GM11168 (cell line): ENCODE measurements at regions not wholly inside any gene's neighbourhood (a gene's known extent, or its start where the extent isn't known, plus 50 kb on each side); places are given as distances from the start of the nearest gene placed in this dataset.
"Not testable (repeated sequence)": the region's sequence is repeated elsewhere in the genome, so short reads cannot be mapped to it uniquely, and the experiment has no call there.

Experiments
- in situ Hi-C: fragments of 300-500 bp; cut with MboI; formaldehyde crosslinking; loops from one replicate; pipeline ENCODE4 v1.12.0; 2022; ENCODE audit warnings: low sequenced_read_pairs; ENCODE audit not compliant: unreplicated experiment

DNA sequence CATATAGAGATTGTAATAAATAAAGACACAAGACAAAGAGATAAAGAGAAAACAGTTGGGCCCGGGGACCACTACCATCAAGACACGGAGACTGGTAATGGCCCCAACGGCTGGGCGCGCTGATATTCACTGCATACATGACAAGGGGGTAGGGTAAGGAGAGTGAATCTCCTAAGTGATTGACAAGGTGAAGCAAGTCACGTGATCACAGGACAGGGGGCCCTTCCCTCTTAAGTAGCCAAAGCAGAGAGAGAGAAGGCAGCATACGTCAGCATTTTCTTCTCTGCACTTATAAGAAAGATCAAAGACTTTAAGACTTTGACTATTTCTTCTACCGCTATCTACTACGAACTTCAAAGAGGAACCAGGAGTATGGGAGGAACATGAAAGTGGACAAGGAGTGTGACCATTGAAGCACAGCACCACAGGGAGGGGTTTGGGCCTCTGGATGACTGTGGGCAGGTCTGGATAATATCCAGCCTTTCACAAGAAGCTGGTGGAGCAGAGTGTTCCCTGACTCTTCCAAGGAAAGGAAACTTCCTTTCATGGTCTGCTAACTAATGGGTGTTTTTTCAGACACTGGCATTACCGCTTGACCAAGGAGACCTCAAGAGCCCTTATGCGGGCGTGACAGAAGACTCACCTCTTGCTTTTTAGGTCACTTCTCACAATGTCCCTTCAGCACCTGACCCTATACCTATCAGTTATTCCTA lies 75.6 kb downstream of the MRPL39 start:
- in situ Hi-C loops = not testable (repeated sequence)

- in situ Hi-C loops = no loop called here
Observed at GRCh38 chr21:25528515-25528914, 78.8 kb downstream of the MRPL39 start.

- in situ Hi-C loops = no loop called here
Observed at GRCh38 chr21:25518491-25518911, 88.8 kb downstream of the MRPL39 start.

- in situ Hi-C loops = no loop called here
Observed at GRCh38 chr21:25515484-25516405, 91.5 kb downstream of the MRPL39 start.

DNA sequence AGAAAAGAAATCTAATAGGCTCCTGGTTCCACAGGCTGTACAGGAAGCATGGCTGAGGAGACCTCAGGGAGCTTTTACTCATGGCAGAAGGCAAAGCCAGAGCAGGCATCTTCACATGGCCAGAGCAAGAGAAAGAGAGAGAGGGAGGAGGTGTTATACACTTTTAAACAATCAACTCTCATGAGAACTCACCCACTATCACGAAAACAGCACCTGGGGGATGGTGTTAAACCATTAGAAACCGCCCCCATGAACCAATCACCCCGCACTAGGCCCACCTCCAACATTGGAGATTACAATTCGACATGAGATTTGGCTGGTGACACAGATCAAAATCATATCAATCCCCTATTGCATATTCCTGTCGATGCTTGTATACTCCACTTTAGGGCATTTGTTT lies 93.5 kb downstream of the MRPL39 start:
- in situ Hi-C loops = no loop called here

- in situ Hi-C loops = no loop called here
Observed at GRCh38 chr21:25512095-25513081, 94.9 kb downstream of the MRPL39 start.

DNA sequence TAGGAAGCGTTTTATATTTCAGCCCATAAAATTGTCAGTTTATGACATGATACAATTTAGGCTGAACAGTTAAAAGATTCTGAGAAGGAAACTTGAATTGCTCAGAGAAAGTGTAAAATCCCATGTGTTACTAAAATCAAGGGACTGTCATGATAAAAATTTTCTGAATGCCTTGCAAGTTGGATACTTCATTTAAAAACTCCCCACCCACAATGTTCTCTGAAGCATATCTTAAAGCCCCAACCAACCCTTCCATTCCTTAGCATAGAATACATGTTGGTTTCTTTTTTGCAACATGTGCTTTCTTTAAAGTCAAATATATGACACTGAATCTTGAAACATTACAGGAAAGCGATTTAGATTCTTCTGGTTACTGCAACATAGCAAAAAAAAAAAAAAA lies 97.4 kb downstream of the MRPL39 start:
- in situ Hi-C loops = no loop called here

DNA sequence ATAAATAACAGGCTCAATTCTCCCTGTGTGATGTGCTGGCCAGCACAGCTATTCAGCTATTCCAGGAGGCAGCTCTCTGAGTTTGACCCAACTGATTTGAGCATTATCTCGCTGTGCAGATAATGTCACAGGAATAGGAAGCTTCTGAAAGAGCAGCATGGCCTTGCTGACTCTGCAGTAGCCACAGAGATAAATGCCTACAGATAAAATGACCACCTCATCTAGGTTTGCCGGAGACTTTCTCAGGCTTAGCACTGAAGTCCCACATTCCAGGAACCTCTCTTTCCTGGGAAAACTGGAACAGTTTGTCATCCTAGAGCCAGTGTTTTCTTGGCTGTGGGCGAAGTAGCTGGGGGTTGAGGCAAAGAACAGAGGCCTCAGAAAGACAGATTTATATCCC lies 98.9 kb downstream of the MRPL39 start:
- in situ Hi-C loops = no loop called here

DNA sequence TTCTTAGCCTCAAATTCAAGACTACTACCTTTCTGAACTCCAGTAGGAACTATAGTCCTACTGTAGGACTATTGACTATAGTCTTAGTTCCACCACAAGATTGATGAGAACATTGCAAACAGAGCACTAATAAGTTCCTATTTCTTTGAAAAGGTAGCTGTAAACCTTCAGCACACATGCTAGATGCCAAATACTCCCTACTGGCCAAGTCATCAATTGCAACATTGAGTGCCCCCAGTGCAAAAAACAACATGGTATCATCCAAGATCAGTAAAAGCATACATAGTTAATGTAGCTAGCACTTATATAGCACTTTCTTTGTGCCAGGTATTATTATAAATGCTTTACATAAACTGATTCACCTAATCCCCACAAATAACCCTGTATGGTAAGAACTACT lies 99.8 kb downstream of the MRPL39 start:
- in situ Hi-C loops = no loop called here

GRCh38 chr21:25506887-25507286 lies 100.4 kb downstream of the MRPL39 start:
- in situ Hi-C loops = no loop called here

DNA sequence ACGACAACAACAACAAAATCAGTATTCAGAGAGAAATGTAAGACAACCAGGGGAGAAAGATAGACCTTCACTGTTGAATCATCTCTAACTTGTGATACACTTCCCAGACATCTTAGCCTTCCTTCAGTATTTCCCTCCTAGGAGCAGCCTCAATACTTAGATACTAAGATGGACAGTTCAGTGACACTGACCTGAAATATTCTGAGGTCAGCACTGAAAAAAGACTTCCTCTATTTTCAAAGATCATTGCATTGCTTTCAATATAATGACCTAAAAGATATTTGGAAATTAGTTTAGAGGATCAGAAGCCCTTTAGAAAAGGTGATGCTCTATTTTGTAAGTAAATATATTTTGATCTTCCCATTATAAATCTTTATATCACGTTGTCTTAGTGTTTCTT lies 101.0 kb downstream of the MRPL39 start:
- in situ Hi-C loops = no loop called here

DNA sequence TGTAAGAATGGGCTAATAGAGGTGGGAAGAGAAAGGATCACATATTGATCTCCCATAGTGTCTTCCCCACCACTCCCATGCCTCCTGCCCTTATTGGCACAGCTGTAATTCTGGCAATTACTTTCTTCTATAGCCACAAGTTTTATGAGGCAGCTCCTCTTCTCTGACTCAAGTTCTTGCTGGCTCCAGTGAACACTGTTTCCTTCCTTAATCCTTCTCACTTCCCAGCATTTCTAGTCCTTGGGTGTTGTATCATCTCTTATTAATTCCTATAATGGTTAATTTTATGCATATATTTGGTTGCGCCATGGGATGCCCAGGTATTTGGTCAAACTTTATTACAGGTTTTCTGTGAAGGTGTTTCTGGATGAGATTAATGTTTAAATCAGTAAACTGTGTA lies 103.3 kb downstream of the MRPL39 start:
- in situ Hi-C loops = no loop called here

- in situ Hi-C loops = no loop called here
Observed at GRCh38 chr21:25501996-25502665, 105.2 kb downstream of the MRPL39 start.

- in situ Hi-C loops = no loop called here
Observed at GRCh38 chr21:25501462-25501861, 105.8 kb downstream of the MRPL39 start.

DNA sequence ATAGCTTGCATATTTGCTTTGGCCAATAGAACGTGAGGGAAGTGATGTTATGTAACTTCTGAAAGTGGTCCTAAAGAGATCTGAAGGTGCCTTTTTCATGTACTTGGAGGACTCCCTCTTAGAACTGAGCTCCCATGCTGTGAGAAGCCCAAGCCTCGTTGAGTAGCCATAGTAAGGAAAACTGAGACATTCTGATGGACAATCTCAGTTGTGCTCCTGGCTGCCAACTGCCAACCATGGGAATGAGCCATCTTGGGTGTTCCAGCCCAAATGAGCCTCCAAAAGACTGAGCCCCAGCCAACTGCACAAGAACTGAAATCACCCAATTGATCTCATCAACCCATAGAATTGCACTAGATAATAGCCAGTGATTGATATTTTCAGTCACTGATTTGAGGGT lies 106.7 kb downstream of the MRPL39 start:
- in situ Hi-C loops = no loop called here

DNA sequence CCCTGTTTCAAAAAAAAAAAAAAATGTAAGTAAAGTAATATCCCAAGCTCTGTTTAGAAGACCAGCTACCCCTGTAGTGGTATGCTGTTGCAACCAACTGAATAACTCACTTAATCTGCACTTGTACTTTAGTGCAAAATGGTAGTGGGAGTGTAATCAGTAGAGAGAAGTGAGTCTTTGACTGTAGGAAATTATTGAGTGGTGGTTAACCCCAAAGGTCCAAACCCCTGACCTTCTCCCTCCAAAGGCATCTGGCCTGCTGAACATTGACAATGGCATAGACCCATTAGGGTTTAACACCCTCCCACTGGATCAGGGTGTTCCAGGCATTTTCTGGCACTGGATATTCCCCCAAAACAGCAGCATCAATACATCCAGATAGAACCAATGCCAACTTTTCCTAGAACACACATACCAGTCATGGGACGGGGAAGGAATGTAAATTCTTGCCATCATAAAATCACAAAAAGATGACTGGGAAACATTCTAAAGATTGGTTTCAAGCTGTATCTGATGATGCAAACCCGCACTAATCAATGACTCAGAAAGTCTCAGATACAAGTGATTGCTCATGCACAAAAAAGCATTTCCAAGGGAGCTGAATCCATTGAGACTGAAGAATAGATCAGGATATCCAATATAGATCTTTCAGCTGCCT lies 110.3 kb downstream of the MRPL39 start:
- in situ Hi-C loops = loop anchor here (5.0 kb wide), 1 partner anchor 75 kb away; no protein-coding TSS in a partner anchor

GRCh38 chr21:25494804-25495203 lies 112.5 kb downstream of the MRPL39 start:
- in situ Hi-C loops = loop anchor here (5.0 kb wide), 1 partner anchor 73 kb away; no protein-coding TSS in a partner anchor

- in situ Hi-C loops = no loop called here
Observed at GRCh38 chr21:25493722-25494121, 113.6 kb downstream of the MRPL39 start.

- in situ Hi-C loops = no loop called here
Observed at GRCh38 chr21:25491267-25491666, 116.0 kb downstream of the MRPL39 start.
